ENCODE measurements at regions not wholly inside any gene's neighbourhood (a gene's known extent, or its start where the extent isn't known, plus 50 kb on each side); places are given as distances from the start of the nearest gene placed in this dataset.

DNA sequence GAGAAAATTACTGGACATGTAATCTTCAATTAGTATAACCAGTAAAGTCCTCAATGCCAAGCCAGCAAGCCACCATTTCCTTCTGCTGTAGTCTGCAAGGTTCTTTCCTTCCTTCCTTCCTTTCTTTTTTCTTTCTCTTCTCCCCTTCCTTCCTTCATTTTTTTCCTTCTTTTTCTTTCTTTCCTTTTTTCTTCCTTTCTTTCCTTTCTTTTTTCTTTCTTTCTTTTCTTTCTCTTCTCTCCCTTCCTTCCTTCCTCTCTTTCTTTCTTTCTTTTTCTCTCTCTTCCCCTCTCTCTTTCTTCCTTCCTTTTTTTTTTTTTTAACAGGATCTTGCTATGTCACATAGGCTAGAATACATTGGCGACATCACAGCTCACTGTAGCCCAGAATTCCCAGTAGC, 369.8 kb downstream of the SEMA3D start:
- TF ChIP-seq, protein P1, sequence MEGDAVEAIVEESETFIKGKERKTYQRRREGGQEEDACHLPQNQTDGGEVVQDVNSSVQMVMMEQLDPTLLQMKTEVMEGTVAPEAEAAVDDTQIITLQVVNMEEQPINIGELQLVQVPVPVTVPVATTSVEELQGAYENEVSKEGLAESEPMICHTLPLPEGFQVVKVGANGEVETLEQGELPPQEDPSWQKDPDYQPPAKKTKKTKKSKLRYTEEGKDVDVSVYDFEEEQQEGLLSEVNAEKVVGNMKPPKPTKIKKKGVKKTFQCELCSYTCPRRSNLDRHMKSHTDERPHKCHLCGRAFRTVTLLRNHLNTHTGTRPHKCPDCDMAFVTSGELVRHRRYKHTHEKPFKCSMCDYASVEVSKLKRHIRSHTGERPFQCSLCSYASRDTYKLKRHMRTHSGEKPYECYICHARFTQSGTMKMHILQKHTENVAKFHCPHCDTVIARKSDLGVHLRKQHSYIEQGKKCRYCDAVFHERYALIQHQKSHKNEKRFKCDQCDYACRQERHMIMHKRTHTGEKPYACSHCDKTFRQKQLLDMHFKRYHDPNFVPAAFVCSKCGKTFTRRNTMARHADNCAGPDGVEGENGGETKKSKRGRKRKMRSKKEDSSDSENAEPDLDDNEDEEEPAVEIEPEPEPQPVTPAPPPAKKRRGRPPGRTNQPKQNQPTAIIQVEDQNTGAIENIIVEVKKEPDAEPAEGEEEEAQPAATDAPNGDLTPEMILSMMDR (conservative IDR thresholded peaks at IDR 0.05; ENCODE audit: low read length): no peak
- TF ChIP-seq EZH2phosphoT487 (IDR thresholded peaks at IDR 0.05; ENCODE audit: borderline replicate concordance, low read depth, low read length): no peak
